HG03066 (cell line): ENCODE measurements at regions not wholly inside any gene's neighbourhood (a gene's known extent, or its start where the extent isn't known, plus 50 kb on each side); places are given as distances from the start of the nearest gene placed in this dataset.
"Not testable (repeated sequence)": the region's sequence is repeated elsewhere in the genome, so short reads cannot be mapped to it uniquely, and the experiment has no call there.

ENCODE experiments used
- ATAC-seq: cut with Tn5 transposase; IDR thresholded peaks from one replicate; pipeline ENCODE4 v1.9.1; 2021; ENCODE audit warnings: low read depth; ENCODE audit not compliant: unreplicated experiment

- ATAC-seq: no peak
These were observed 752.8 kb downstream of the CD109 start for GRCh38 chr6:74448850-74449249.

GRCh38 chr6:74447013-74447412 is 751.0 kb downstream of the CD109 start:
- peak; percentile 87 for ATAC-seq

GRCh38 chr6:74439123-74439811 is 743.3 kb downstream of the CD109 start:
- ATAC-seq: peak; percentile 55

- ATAC-seq: not testable (repeated sequence)
These were observed 742.4 kb downstream of the CD109 start for GRCh38 chr6:74438395-74438794.

GRCh38 chr6:74434171-74434570 is 738.2 kb downstream of the CD109 start:
- ATAC-seq: no peak

GRCh38 chr6:74431873-74432580 is 736.0 kb downstream of the CD109 start:
- ATAC-seq: no peak

- ATAC-seq: no peak
These were observed 724.2 kb downstream of the CD109 start for GRCh38 chr6:74420221-74420620.

- ATAC-seq: no peak
These were observed 719.1 kb downstream of the CD109 start for GRCh38 chr6:74415056-74415455.

- ATAC-seq: no peak
These were observed 714.6 kb downstream of the CD109 start for GRCh38 chr6:74410630-74411029.

GRCh38 chr6:74409447-74409846 is 713.4 kb downstream of the CD109 start:
- ATAC-seq: peak; percentile 87

- ATAC-seq: no peak
These were observed 712.8 kb downstream of the CD109 start for GRCh38 chr6:74408844-74409243.

- ATAC-seq: no peak
These were observed 708.4 kb downstream of the CD109 start for GRCh38 chr6:74404366-74404765.

GRCh38 chr6:74402781-74403180 is 706.8 kb downstream of the CD109 start:
- ATAC-seq: no peak

GRCh38 chr6:74378437-74378836 is 682.4 kb downstream of the CD109 start:
- not testable (repeated sequence) for ATAC-seq

- no peak for ATAC-seq
These were observed 673.6 kb downstream of the CD109 start for GRCh38 chr6:74369556-74369993.

- no peak for ATAC-seq
These were observed 672.7 kb downstream of the CD109 start for GRCh38 chr6:74368746-74369145.

GRCh38 chr6:74366634-74367033 is 670.6 kb downstream of the CD109 start:
- ATAC-seq: no peak

- ATAC-seq: no peak
These were observed 666.4 kb downstream of the CD109 start for GRCh38 chr6:74362391-74362790.

GRCh38 chr6:74357321-74357720 is 661.3 kb downstream of the CD109 start:
- no peak for ATAC-seq

GRCh38 chr6:74356391-74356790 is 660.4 kb downstream of the CD109 start:
- ATAC-seq: no peak

- ATAC-seq: no peak
These were observed 651.0 kb downstream of the CD109 start for GRCh38 chr6:74346936-74347535.

GRCh38 chr6:74343804-74344203 is 647.8 kb downstream of the CD109 start:
- no peak for ATAC-seq
